ENCODE measurements at regions not wholly inside any gene's neighbourhood (a gene's known extent, or its start where the extent isn't known, plus 50 kb on each side); places are given as distances from the start of the nearest gene placed in this dataset.

GRCh38 chr12:22835431-22835830, 210.5 kb downstream of the ETNK1 start:
- H3K9ac ChIP-seq (ENCODE audit: extremely low read depth, insufficient read length, low read length): no peak overlapping the region

More at GRCh38 chr12:22835431-22835830, 210.5 kb downstream of the ETNK1 start:
- Histone ChIP-seq H3K23ac (ENCODE audit: insufficient read length, low read depth, low read length) (no peak overlapping the region), H3K79me2 (ENCODE audit: insufficient read depth, low read length) (no peaks in the 10 kb centered on the region), H2BK20ac (ENCODE audit: low read depth, low read length, poor library complexity, severe bottlenecking) (no peak overlapping the region), H4K20me1 (ENCODE audit: control insufficient read depth, insufficient read depth, insufficient read length) (no peaks in the 10 kb centered on the region), H3K18ac (ENCODE audit: insufficient read length, low read depth, low read length) (no peak overlapping the region), H4K91ac (ENCODE audit: insufficient read length, low read depth, low read length) (no peak overlapping the region), H3K4ac (ENCODE audit: low read depth, low read length) (no peak overlapping the region), H4K5ac (ENCODE audit: insufficient read length, low read depth, low read length) (no peak overlapping the region), H3K56ac (ENCODE audit: insufficient read length, low read depth, low read length) (no peak overlapping the region), H2BK12ac (ENCODE audit: insufficient read length, low read depth, low read length) (no peak overlapping the region), H2AK5ac (ENCODE audit: insufficient read length, low read length) (no peak overlapping the region), H2AFZ (ENCODE audit: low read length) (no peak overlapping the region), H3K79me1 (ENCODE audit: insufficient read depth, low read depth, low read length, poor library complexity, severe bottlenecking) (no peaks in the 10 kb centered on the region), H3K27me3 (ENCODE audit: insufficient read depth, low read length) (no peaks in the 10 kb centered on the region), H4K8ac (replicated peaks; ENCODE audit: insufficient read length, low read depth, low read length) (no peak overlapping the region), H3K14ac (ENCODE audit: insufficient read depth, low read length) (no peak overlapping the region), H3K4me2 (ENCODE audit: insufficient read depth, insufficient read length, low read length) (no peak overlapping the region), H3K23me2 (ENCODE audit: insufficient read length, low read depth, low read length, poor library complexity, severe bottlenecking) (no peaks in the 10 kb centered on the region), H3K4me1 (ENCODE audit: insufficient read depth, low read length) (no peaks in the 10 kb centered on the region), H3T11ph (ENCODE audit: low read length) (no peak overlapping the region), H3K27ac (ENCODE audit: insufficient read length, low read depth, low read length) (no peak overlapping the region), H2BK120ac (ENCODE audit: low read depth, low read length, poor library complexity, severe bottlenecking) (no peak overlapping the region), H3K9me3 (ENCODE audit: control insufficient read depth, low read depth, low read length) (no peaks in the 10 kb centered on the region), H2BK5ac (ENCODE audit: insufficient read length, low read length) (no peak overlapping the region), H2BK15ac (ENCODE audit: low read depth, low read length) (no peak overlapping the region)
- no CpG with 5 or more reads among the region's 6 CpGs for WGBS (ENCODE audit: extremely low coverage, insufficient read length, low lambda C conversion rate)
- H3K9me3 Mint-ChIP-seq: peaks cover 3 to 11% of the 10 kb centered on the region in 2 experiments; a peak in 4 of 5 replicates
- peaks cover 0 to 12% (median 4%) of the 10 kb centered on the region in 3 experiments; a peak in 4 of 7 replicates for H3K36me3 Mint-ChIP-seq (ENCODE audit: insufficient read depth in 1 of 3, low read depth in 3 of 3)
- H3K4me1 Mint-ChIP-seq: peaks cover 0 to 3% of the 10 kb centered on the region in 2 experiments; a peak in 1 of 4 replicates
- TF ChIP-seq CTCF (conservative IDR thresholded peaks at IDR 0.05): no peak
- no peak overlapping the region for H3K4me3 Mint-ChIP-seq
- no peaks in the 10 kb centered on the region for H3K27me3 Mint-ChIP-seq (ENCODE audit: low read depth)
- no peak for DNase-seq
- no peak overlapping the region for H3K27ac Mint-ChIP-seq
